ENCODE measurements at regions not wholly inside any gene's neighbourhood (a gene's known extent, or its start where the extent isn't known, plus 50 kb on each side); places are given as distances from the start of the nearest gene placed in this dataset.

- no peak for TF ChIP-seq CTCF (IDR thresholded peaks at IDR 0.05)
- no peak for TF ChIP-seq EP300 (IDR thresholded peaks at IDR 0.05)
- no peak for TF ChIP-seq POLR2A (IDR thresholded peaks at IDR 0.05)
Observed at GRCh38 chr13:63279136-63279535, 1863.5 kb upstream of the PCDH20 start.

All from ovary (tissue), 3 donors.